NCI-H524 (cell line): ENCODE measurements at regions not wholly inside any gene's neighbourhood (a gene's known extent, or its start where the extent isn't known, plus 50 kb on each side); places are given as distances from the start of the nearest gene placed in this dataset.

Source experiments
- DNase-seq, 2 experiments: peaks; one replicate each; lab custom pipeline; 2025; lab: John Stamatoyannopoulos, UW

- no peak for DNase-seq
Observed at GRCh38 chr11:127238321-127238720, 237.8 kb upstream of the KIRREL3 start.

DNA sequence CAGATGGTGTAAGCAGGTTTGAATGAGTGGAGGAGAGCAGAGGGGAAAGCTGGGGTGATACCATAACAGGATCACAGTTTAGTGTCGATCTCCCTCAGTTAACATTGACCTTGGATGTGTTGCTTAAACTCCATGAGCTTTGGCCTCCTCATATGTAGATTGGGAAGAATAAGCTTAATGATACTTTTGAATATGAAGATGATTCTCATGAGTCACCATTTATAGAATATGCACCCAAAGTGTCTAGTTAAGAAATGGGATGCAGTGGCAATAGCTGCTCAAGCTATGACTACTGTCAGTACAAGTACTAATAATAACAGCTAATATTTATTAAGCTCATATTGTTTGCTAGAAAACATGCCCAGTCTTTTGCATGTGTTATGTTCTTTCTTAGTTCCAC, 236.2 kb upstream of the KIRREL3 start:
- peak in 1 of 2 experiments; percentile 16 for DNase-seq

- DNase-seq: peak; percentile 67 to 88
Observed at GRCh38 chr11:127233998-127234397, 233.4 kb upstream of the KIRREL3 start.

- DNase-seq: no peak
Observed at GRCh38 chr11:127230392-127230791, 229.8 kb upstream of the KIRREL3 start.

- no peak for DNase-seq
Observed at GRCh38 chr11:127226949-127227348, 226.4 kb upstream of the KIRREL3 start.

DNA sequence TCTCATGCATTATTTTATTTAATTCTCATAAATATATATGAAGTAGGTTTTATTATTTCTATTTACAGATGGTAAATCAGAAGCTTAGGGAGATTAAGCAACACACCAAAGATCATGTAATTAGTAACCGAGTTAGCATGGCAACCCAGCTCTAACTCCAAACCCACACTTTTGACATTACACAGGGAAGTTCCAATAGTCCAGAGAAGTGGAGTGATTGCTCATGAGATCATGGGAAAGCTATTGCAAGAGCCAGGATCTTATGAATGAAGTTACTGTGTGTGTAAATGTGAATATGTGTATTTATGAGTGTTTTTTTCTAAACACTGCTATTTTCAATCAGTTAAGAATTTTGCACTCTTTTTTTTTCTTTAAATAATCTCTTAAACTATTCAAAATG, 225.8 kb upstream of the KIRREL3 start:
- DNase-seq: no peak

DNA sequence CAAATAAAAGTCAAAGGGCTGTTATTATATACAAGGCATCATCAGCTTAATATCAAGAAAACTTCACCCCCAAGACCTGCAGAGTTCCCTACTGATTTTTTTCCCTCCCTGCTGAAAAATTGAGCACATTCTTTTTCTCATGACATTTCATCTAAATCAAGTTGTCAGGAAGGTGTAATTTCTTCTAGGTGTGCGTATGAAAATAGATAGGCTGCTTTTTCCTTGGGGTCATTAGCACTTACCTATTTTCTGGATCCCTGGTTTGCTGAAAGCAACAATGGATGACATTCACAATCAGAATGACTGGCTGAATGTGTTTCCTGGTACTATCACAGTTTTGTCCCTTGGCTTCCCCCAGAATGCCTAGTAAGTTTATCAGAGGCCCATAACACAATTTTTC, 225.0 kb upstream of the KIRREL3 start:
- no peak for DNase-seq

GRCh38 chr11:127224276-127224675, 223.7 kb upstream of the KIRREL3 start:
- no peak for DNase-seq

- DNase-seq: no peak
Observed at GRCh38 chr11:127223633-127224032, 223.1 kb upstream of the KIRREL3 start.

GRCh38 chr11:127223026-127223425, 222.5 kb upstream of the KIRREL3 start:
- no peak for DNase-seq

DNA sequence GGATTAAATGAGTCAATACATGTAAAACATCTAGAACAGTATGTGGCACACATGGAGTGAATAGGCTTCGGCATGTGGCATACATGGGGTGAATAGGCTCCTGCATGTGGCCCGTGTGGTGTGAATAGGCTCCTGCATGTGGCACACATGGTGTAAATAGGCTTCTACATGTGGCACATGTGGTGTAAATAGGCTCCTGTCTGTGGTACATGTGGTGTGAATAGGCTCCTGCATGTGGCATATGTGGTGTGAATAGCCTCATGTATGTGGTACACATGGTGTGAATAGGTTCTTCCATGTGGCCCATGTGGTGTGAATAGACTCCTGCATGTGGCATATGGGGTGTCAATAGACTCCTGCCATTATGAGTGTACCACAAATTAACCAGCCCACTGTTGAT, 219.1 kb upstream of the KIRREL3 start:
- no peak for DNase-seq

GRCh38 chr11:127218275-127218608, 217.7 kb upstream of the KIRREL3 start:
- no peak for DNase-seq

DNA sequence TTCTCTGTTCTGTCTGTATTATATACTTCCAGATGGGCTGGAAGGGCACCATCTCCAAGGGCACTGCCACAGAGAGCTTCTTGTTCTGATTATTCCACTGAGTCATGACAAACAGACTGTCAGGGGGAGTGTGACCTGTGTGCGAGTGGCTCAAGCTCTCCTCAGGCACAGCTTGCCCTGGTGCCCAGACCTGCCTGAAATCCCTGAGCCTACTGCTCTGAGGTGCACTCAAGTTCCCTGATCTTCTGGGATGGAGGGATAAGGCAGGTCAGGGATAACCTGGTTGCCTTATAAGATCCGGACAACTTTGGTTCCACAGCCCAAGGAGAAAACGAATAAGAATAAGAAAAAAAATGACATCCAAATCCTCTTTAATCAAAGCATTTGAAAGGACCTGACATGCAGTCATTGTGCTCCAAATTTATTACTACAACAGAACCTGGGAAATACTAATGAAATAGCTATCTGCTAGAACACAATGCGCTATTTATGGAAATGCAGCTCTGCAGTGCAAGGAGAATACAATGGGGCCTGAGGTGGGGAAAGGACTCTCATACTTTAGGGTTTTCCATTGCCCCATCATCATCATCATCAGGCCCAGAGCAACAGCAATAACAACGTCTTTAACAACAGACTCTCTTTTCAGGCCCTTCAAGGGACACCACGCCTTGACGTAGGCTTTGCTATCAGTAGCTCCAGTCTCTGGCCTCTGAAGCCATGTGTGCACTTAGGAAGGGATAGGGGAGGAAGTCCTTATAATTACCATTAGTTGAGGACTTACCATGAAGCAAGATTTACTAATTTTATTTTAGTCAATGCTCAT, 217.1 kb upstream of the KIRREL3 start:
- DNase-seq: no peak

DNA sequence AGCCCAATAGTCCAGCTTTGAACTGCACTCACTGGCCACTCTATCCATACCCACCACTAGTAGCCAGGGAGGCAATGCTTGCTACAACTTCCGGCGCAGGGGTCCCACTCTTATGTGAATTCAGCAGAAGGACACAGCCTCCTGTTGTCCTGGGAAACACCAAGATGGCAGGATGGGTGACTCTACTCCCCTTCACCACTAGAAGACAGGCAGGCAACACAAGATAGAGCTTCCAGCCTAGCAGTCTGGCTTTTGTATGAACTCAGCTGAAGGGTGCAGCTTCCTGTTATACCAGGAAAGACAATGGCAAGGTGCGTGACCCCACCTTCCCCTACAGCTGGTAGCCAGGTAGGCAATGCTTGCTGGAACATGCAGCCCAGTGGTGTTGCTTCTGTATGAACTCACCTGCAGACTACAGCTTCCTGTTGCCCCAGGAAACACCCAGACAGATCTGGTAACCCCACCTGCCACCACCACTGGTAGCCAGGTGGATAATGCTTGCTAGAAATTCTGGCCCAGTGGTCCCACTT, 205.2 kb upstream of the KIRREL3 start:
- no peak for DNase-seq

GRCh38 chr11:127203490-127203889, 202.9 kb upstream of the KIRREL3 start:
- DNase-seq: no peak

DNA sequence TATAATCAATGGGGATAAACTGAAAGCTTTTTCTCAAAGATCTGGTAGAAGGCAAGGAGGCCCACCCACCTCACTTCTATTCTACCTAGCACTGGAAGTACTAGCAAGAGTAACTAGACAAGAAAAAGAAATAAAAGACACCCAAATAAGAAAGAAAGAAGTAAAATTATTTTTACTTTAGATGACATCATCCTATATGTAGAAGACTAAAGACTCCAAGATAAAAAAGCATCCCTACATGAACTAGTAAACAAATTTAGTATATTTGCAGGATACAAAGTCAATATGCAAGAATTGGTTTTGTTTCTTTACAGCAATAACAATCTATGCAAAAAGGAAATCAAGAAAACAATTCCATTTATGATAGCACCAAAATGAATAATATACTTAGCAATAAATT, 201.5 kb upstream of the KIRREL3 start:
- no peak for DNase-seq

GRCh38 chr11:127199306-127199801, 198.8 kb upstream of the KIRREL3 start:
- no peak for DNase-seq

GRCh38 chr11:127195501-127196120, 195.0 kb upstream of the KIRREL3 start:
- no peak for DNase-seq

- no peak for DNase-seq
Observed at GRCh38 chr11:127194521-127194920, 194.0 kb upstream of the KIRREL3 start.

GRCh38 chr11:127193950-127194349, 193.4 kb upstream of the KIRREL3 start:
- DNase-seq: no peak

DNA sequence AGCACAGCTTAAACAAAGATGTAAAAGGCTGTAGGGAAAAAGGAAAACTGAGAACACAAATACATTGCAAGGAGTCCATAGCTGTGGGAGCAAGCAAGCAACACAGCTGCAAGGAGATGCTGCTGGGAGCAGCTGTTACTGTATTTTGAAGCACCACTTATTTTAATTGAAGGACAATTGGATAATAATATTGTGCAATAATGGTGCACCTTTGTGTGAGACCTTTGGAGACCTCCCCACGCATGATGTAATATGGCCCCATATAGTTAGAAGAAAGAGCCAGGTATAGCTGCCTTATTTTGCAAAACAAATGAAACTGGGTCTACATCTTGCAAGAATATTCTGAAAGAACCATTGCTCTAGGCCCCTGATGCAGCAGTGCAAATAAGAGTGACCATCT, 191.1 kb upstream of the KIRREL3 start:
- peak; percentile 20 to 77 for DNase-seq

- DNase-seq: peak in 1 of 2 experiments; percentile 39
Observed at GRCh38 chr11:127191261-127191660, 190.7 kb upstream of the KIRREL3 start.

GRCh38 chr11:127182586-127183203, 182.1 kb upstream of the KIRREL3 start:
- DNase-seq: peak; percentile 23 to 73
